ENCODE measurements at regions not wholly inside any gene's neighbourhood (a gene's known extent, or its start where the extent isn't known, plus 50 kb on each side); places are given as distances from the start of the nearest gene placed in this dataset.

GRCh38 chr2:133690780-133691179 lies 122.5 kb upstream of the NCKAP5 start:
- DNase-seq (ENCODE audit: low read depth) = no peak
- no peak for TF ChIP-seq CTCF (conservative IDR thresholded peaks at IDR 0.05; ENCODE audit: low read length)

GRCh38 chr2:133691336-133691735 lies 123.1 kb upstream of the NCKAP5 start:
- no peak for DNase-seq (ENCODE audit: low read depth)
- no peak for TF ChIP-seq CTCF (conservative IDR thresholded peaks at IDR 0.05; ENCODE audit: low read length)
- H3K4me3 ChIP-seq (ENCODE audit: low read length) = no peak overlapping the region

More at GRCh38 chr2:133690780-133691179, 122.5 kb upstream of the NCKAP5 start:
- H3K4me3 ChIP-seq (ENCODE audit: low read length) = no peak overlapping the region

- DNase-seq (ENCODE audit: low read depth) = no peak
- TF ChIP-seq CTCF (conservative IDR thresholded peaks at IDR 0.05; ENCODE audit: low read length) = no peak
- no peak overlapping the region for H3K4me3 ChIP-seq (ENCODE audit: low read length)
These were observed 137.0 kb upstream of the NCKAP5 start for GRCh38 chr2:133705287-133705686.

- TF ChIP-seq CTCF (conservative IDR thresholded peaks at IDR 0.05; ENCODE audit: low read length) = no peak
- DNase-seq (ENCODE audit: low read depth) = peak; percentile 31
- H3K4me3 ChIP-seq (ENCODE audit: low read length) = no peak overlapping the region
These were observed 142.3 kb upstream of the NCKAP5 start for GRCh38 chr2:133710613-133711012.

- H3K4me3 ChIP-seq (ENCODE audit: low read length) = no peak overlapping the region
- no peak for TF ChIP-seq CTCF (conservative IDR thresholded peaks at IDR 0.05; ENCODE audit: low read length)
- DNase-seq (ENCODE audit: low read depth) = no peak
These were observed 142.9 kb upstream of the NCKAP5 start for GRCh38 chr2:133711201-133711600.

GRCh38 chr2:133711806-133712205 lies 143.5 kb upstream of the NCKAP5 start:
- TF ChIP-seq CTCF (conservative IDR thresholded peaks at IDR 0.05; ENCODE audit: low read length) = no peak
- no peak overlapping the region for H3K4me3 ChIP-seq (ENCODE audit: low read length)
- no peak for DNase-seq (ENCODE audit: low read depth)

GRCh38 chr2:133712369-133712768 lies 144.1 kb upstream of the NCKAP5 start:
- no peak for TF ChIP-seq CTCF (conservative IDR thresholded peaks at IDR 0.05; ENCODE audit: low read length)
- no peak for DNase-seq (ENCODE audit: low read depth)
- H3K4me3 ChIP-seq (ENCODE audit: low read length) = no peak overlapping the region
